OCI-LY3 (cell line): ENCODE measurements at regions not wholly inside any gene's neighbourhood (a gene's known extent, or its start where the extent isn't known, plus 50 kb on each side); places are given as distances from the start of the nearest gene placed in this dataset.

Source experiments
- H2AFZ ChIP-seq: fragments of 200-600, 300-600 bp; shearing (Covaris generic); 2 replicates; pipeline ENCODE4 v1.6.0; 2014; ENCODE audit warnings: antibody characterized with exemption, low read depth, low read length
- H3K27ac ChIP-seq: fragments of 200-600, 300-600 bp; sonication (generic); 2 replicates; pipeline ENCODE4 v1.5.1; 2014; ENCODE audit warnings: mild to moderate bottlenecking, low read length, moderate library complexity, mixed read lengths
- H3K27me3 ChIP-seq: fragments of 200-600, 300-600 bp; sonication (generic); 2 replicates; pipeline ENCODE4 v1.6.1; 2014; ENCODE audit warnings: low read depth, low read length, mixed read lengths
- H3K36me3 ChIP-seq: fragments of 200-600, 300-600 bp; sonication (generic); replicated peaks from 2 replicates; pipeline ENCODE3; 2014; ENCODE audit warnings: low read depth, low read length, mixed read lengths
- H3K4me1 ChIP-seq: fragments of 300-600, 200-600 bp; sonication (generic); 2 replicates; pipeline ENCODE4 v1.6.1; 2014; ENCODE audit warnings: low read length, mixed read lengths
- H3K4me2 ChIP-seq: fragments of 200-600, 300-600 bp; sonication (generic); 2 replicates; pipeline ENCODE4 v1.6.1; 2014; ENCODE audit warnings: low read length, mixed read lengths
- H3K4me3 ChIP-seq: fragments of 300-600, 200-600 bp; sonication (generic); 2 replicates; pipeline ENCODE4 v1.5.1; 2014; ENCODE audit warnings: antibody characterized with exemption, mild to moderate bottlenecking, low read length, moderate library complexity
- H3K79me2 ChIP-seq: fragments of 300-600, 200-600 bp; shearing (Covaris generic); 2 replicates; pipeline ENCODE4 v1.6.1; 2014; ENCODE audit warnings: mild to moderate bottlenecking, low read length, mixed read lengths
- H3K9ac ChIP-seq: fragments of 300-600, 200-600 bp; shearing (Covaris generic); 2 replicates; pipeline ENCODE4 v1.6.0; 2014; ENCODE audit warnings: mild to moderate bottlenecking, low read length, moderate library complexity
- H3K9me3 ChIP-seq: fragments of 200-600, 300-600 bp; shearing (Covaris generic); 2 replicates; pipeline ENCODE4 v1.6.1; 2014; ENCODE audit warnings: low read length, mixed read lengths; ENCODE audit not compliant: insufficient read depth
- H4K20me1 ChIP-seq: fragments of 200-600, 300-600 bp; sonication (generic); 2 replicates; pipeline ENCODE4 v1.6.1; 2016; ENCODE audit warnings: low read length, mixed read lengths; ENCODE audit not compliant: insufficient read depth
- CTCF ChIP-seq: fragments of 200-600, 300-600 bp; sonication (generic); IDR thresholded peaks from 2 replicates; pipeline ENCODE4 v1.5.1; 2014; ENCODE audit warnings: antibody characterized with exemption, low read length, low read depth
- EZH2phosphoT487 ChIP-seq: fragments of 200-600 bp; shearing (Covaris generic); IDR thresholded peaks from 2 replicates; pipeline ENCODE4 v1.6.1; 2018; ENCODE audit warnings: antibody characterized with exemption, mixed run types, low read depth

DNA sequence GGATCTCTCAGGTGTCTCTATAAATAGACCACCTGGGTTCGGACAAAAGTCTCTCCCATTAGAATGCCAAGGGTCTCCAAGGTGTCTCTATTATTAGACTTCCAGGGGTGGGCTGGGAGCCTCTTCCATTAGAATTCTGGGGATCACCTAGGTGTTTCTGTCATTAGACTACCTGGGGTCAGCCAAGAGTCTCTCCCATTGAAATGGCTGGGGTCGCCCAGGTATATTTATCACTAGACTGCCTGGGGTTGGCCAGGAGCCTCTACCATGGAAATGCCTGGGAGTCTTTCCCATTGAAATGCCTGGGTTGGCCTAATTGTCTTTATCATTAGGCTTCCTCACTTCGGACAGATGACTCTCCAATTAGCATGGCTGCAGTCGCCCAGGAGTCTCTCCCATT is 1565.5 kb downstream of the UQCRFS1 start:
- TF ChIP-seq EZH2phosphoT487, result no peak
- TF ChIP-seq CTCF, result no peak
- Histone ChIP-seq H2AFZ (no peak overlapping the region), H3K27me3 (no peaks in the 10 kb centered on the region), H3K9ac (no peak overlapping the region), H3K9me3 (no peaks in the 10 kb centered on the region), H3K4me2 (no peak overlapping the region), H3K27ac (no peak overlapping the region), H4K20me1 (no peaks in the 10 kb centered on the region), H3K4me3 (no peak overlapping the region), H3K4me1 (no peaks in the 10 kb centered on the region), H3K79me2 (no peaks in the 10 kb centered on the region), H3K36me3 (no peaks in the 10 kb centered on the region)

GRCh38 chr19:27635401-27635800 is 1577.5 kb downstream of the UQCRFS1 start:
- Histone ChIP-seq H3K27me3 (no peaks in the 10 kb centered on the region), H3K27ac (no peak overlapping the region), H2AFZ (no peak overlapping the region), H3K9ac (no peak overlapping the region), H3K4me1 (no peaks in the 10 kb centered on the region), H4K20me1 (no peaks in the 10 kb centered on the region), H3K4me2 (no peak overlapping the region), H3K79me2 (no peaks in the 10 kb centered on the region), H3K4me3 (no peak overlapping the region), H3K9me3 (peaks cover 12% of the 10 kb centered on the region), H3K36me3 (peaks cover 3% of the 10 kb centered on the region)
- TF ChIP-seq CTCF, result no peak
- TF ChIP-seq EZH2phosphoT487, result no peak

- H3K4me2 ChIP-seq, result no peak overlapping the region
- H3K36me3 ChIP-seq, result peaks cover 3% of the 10 kb centered on the region
- no peaks in the 10 kb centered on the region for H3K79me2 ChIP-seq
- peaks cover 22% of the 10 kb centered on the region; the same call in 1 of the 2 replicates for H3K9me3 ChIP-seq
- TF ChIP-seq CTCF (no peak), EZH2phosphoT487 (no peak)
- H2AFZ ChIP-seq, result no peak overlapping the region
- H3K27me3 ChIP-seq, result no peaks in the 10 kb centered on the region
- H4K20me1 ChIP-seq, result no peaks in the 10 kb centered on the region
- H3K4me3 ChIP-seq, result no peak overlapping the region
- no peak overlapping the region for H3K9ac ChIP-seq
- no peaks in the 10 kb centered on the region for H3K4me1 ChIP-seq
- H3K27ac ChIP-seq, result no peak overlapping the region
These were observed 1594.9 kb downstream of the UQCRFS1 start for GRCh38 chr19:27618006-27618405.

GRCh38 chr19:27580906-27581305 is 1632.0 kb downstream of the UQCRFS1 start:
- no peak overlapping the region for H3K4me2 ChIP-seq
- no peaks in the 10 kb centered on the region for H4K20me1 ChIP-seq
- no peak overlapping the region for H3K9ac ChIP-seq
- no peaks in the 10 kb centered on the region for H3K4me1 ChIP-seq
- H2AFZ ChIP-seq, result no peak overlapping the region
- no peak for TF ChIP-seq EZH2phosphoT487
- TF ChIP-seq CTCF, result no peak
- no peak overlapping the region for H3K4me3 ChIP-seq
- H3K79me2 ChIP-seq, result no peaks in the 10 kb centered on the region
- no peak overlapping the region for H3K27ac ChIP-seq
- H3K36me3 ChIP-seq, result no peaks in the 10 kb centered on the region
- H3K27me3 ChIP-seq, result no peaks in the 10 kb centered on the region
- H3K9me3 ChIP-seq, result 0 out of 2 replicates have a peak, but pooled peaks cover 13% of the 10 kb centered on the region
